H1 (cell line): ENCODE measurements at regions not wholly inside any gene's neighbourhood (a gene's known extent, or its start where the extent isn't known, plus 50 kb on each side); places are given as distances from the start of the nearest gene placed in this dataset.

Source experiments
- CHD7 ChIP-seq: fragments of 300-600 bp; sonication (generic); IDR thresholded peaks from 2 replicates; pipeline ENCODE4 v1.7.1; 2012; ENCODE audit warnings: low read length, moderate library complexity, mild to moderate bottlenecking, inconsistent platforms; ENCODE audit not compliant: insufficient replicate concordance
- JUND ChIP-seq: IDR thresholded peaks from 2 replicates; pipeline ENCODE4 v1.6.1; 2011; ENCODE audit warnings: mild to moderate bottlenecking, improper control_type of control experiment, low read length
- POU5F1 ChIP-seq: IDR thresholded peaks from 2 replicates; pipeline ENCODE4 v1.6.1; 2011; ENCODE audit warnings: low read depth, mild to moderate bottlenecking, low read length, moderate library complexity
- RFX5 ChIP-seq: IDR thresholded peaks from 2 replicates; pipeline ENCODE4 v1.6.1; 2011; ENCODE audit warnings: low read depth, low read length, improper control_type of control experiment, borderline replicate concordance
- ZNF274 ChIP-seq: IDR thresholded peaks from 2 replicates; pipeline ENCODE4 v1.7.0; 2012; ENCODE audit warnings: low read length, borderline replicate concordance; ENCODE audit errors: extremely low read depth

DNA sequence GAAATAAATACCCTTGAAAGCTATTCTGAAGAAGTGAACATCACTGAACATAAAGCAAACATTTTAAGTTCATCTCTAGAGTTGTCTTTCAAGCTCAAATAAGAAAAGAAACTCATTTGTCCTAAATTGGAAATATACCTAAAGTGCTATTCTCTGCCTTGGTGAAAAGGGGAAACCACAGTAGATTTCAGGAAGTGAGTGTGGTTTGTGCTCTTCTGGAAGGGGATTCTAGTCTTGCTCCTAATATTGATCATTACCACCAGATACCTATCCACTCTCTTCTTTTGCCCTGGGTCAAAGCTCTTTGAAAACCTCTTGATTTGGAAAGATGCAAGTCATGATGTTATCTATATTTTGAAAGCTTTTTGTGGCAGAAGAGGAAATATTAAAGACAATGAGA, 798.1 kb downstream of the ADGRL2 start (continued):
- TF ChIP-seq CHD7 (no peak), JUND (no peak), ZNF274 (no peak), RFX5 (no peak), POU5F1 (no peak)
